ENCODE measurements at regions not wholly inside any gene's neighbourhood (a gene's known extent, or its start where the extent isn't known, plus 50 kb on each side); places are given as distances from the start of the nearest gene placed in this dataset.

- H3K9me3 Mint-ChIP-seq = no peaks in the 10 kb centered on the region
- H3K27ac Mint-ChIP-seq = no peak overlapping the region
- peaks cover 1% of the 10 kb centered on the region; the same call in 1 of the 2 replicates for H3K27me3 Mint-ChIP-seq (ENCODE audit: insufficient read depth)
- TF ChIP-seq CTCF (IDR thresholded peaks at IDR 0.05) = no peak
- no peak overlapping the region for H3K4me3 Mint-ChIP-seq
- no peak for DNase-seq
- H3K36me3 Mint-ChIP-seq (ENCODE audit: low read depth) = no peaks in the 10 kb centered on the region
- H3K4me1 Mint-ChIP-seq (ENCODE audit: low read depth) = peaks cover 5% of the 10 kb centered on the region; the same call in 1 of the 2 replicates
These were observed 437.2 kb upstream of the NRXN1 start for GRCh38 chr2:51469102-51469501.

DNA sequence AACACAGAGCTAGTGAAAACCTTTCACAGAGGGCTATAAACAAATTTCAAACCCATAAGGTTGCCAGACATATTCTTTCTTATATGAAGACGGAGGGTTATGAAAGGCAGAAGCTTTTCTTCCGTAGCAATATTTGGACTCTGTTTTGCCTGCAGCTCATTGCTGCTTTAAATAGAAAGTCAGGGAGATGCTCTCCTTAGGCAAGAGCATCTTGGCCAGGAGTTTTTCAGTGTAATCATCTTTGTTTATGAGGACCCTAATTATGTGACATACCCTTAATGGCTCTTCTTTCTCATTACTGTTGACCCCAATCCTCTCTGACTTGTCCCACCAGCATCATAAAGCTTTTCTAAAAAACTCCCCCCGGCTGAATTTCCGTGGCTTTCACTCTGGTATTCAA, 433.4 kb upstream of the NRXN1 start:
- no peak for TF ChIP-seq CTCF (IDR thresholded peaks at IDR 0.05)
- Mint-ChIP-seq H3K4me3 (no peak overlapping the region; the same call in 1 of the 2 replicates), H3K27ac (no peak overlapping the region), H3K9me3 (no peaks in the 10 kb centered on the region), H3K4me1 (ENCODE audit: low read depth) (no peaks in the 10 kb centered on the region), H3K27me3 (ENCODE audit: insufficient read depth) (no peaks in the 10 kb centered on the region; the same call in 1 of the 2 replicates), H3K36me3 (ENCODE audit: low read depth) (no peaks in the 10 kb centered on the region; the same call in 1 of the 2 replicates)
- DNase-seq = no peak

DNA sequence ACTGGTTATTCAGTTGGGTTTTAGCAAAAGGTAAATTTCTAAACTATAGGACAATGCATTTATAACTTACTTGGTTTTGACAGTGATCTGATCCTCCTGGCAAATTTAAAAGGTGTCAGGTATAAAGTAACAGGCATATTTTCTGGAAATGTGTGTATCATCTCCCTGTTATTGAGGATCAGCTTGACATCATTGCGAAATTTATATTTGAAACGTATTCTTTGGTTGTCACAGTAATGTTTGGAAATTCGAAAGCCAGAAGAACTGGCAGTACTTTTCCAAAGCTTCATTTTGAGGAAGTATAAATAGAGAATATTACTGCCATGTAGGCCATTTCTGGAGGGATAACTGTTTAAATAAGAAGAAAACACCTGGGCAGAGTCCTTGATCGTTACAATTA, 422.2 kb upstream of the NRXN1 start:
- no peak overlapping the region for H3K4me3 Mint-ChIP-seq
- no peak overlapping the region for H3K27ac Mint-ChIP-seq
- peaks cover 28% of the 10 kb centered on the region for H3K9me3 Mint-ChIP-seq
- no peak for TF ChIP-seq CTCF (IDR thresholded peaks at IDR 0.05)
- H3K36me3 Mint-ChIP-seq (ENCODE audit: low read depth) = peaks cover 17% of the 10 kb centered on the region
- no peaks in the 10 kb centered on the region for H3K27me3 Mint-ChIP-seq (ENCODE audit: insufficient read depth)
- H3K4me1 Mint-ChIP-seq (ENCODE audit: low read depth) = no peaks in the 10 kb centered on the region
- DNase-seq = no peak

- peaks cover 17% of the 10 kb centered on the region for H3K36me3 Mint-ChIP-seq (ENCODE audit: low read depth)
- H3K9me3 Mint-ChIP-seq = peaks cover 28% of the 10 kb centered on the region
- H3K27ac Mint-ChIP-seq = no peak overlapping the region
- H3K4me1 Mint-ChIP-seq (ENCODE audit: low read depth) = peaks cover 15% of the 10 kb centered on the region; the same call in 1 of the 2 replicates
- no peak for TF ChIP-seq CTCF (IDR thresholded peaks at IDR 0.05)
- no peak for DNase-seq
- H3K4me3 Mint-ChIP-seq = no peak overlapping the region
- H3K27me3 Mint-ChIP-seq (ENCODE audit: insufficient read depth) = no peaks in the 10 kb centered on the region
These were observed 417.0 kb upstream of the NRXN1 start for GRCh38 chr2:51448911-51449310.

DNA sequence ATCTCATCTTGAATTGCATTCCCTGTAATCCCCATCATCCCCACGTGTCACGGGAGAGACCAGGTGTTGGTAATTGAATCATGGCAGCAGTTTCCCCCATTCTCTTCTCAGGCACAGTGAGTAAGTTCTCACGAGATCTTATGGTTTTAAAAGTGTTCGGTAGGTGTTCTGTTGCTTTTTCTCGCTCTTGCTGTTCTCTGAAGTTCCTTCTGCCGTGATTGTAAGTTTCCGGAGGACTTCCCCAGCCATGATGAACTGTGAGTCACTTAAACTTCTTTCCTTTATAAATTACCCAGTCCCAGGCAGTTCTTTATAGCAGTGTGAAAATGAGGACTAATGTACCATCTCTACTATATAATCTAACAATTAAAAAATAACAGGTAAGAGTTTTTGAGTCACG, 409.9 kb upstream of the NRXN1 start:
- no peak for TF ChIP-seq CTCF (IDR thresholded peaks at IDR 0.05)
- H3K4me1 Mint-ChIP-seq (ENCODE audit: low read depth) = peaks cover 21% of the 10 kb centered on the region; the same call in 1 of the 2 replicates
- no peak for DNase-seq
- H3K4me3 Mint-ChIP-seq = peak overlapping the region; percentile 61; the same call in 1 of the 2 replicates
- H3K36me3 Mint-ChIP-seq (ENCODE audit: low read depth) = no peaks in the 10 kb centered on the region; the same call in 1 of the 2 replicates
- H3K27ac Mint-ChIP-seq = peak overlapping the region; percentile 19; the same call in 1 of the 2 replicates
- H3K9me3 Mint-ChIP-seq = peaks cover 8% of the 10 kb centered on the region
- no peaks in the 10 kb centered on the region; the same call in 1 of the 2 replicates for H3K27me3 Mint-ChIP-seq (ENCODE audit: insufficient read depth)

All from HFFc6 (cell line).